ENCODE measurements at regions not wholly inside any gene's neighbourhood (a gene's known extent, or its start where the extent isn't known, plus 50 kb on each side); places are given as distances from the start of the nearest gene placed in this dataset.
"Not testable (repeated sequence)": the region's sequence is repeated elsewhere in the genome, so short reads cannot be mapped to it uniquely, and the experiment has no call there.

DNA sequence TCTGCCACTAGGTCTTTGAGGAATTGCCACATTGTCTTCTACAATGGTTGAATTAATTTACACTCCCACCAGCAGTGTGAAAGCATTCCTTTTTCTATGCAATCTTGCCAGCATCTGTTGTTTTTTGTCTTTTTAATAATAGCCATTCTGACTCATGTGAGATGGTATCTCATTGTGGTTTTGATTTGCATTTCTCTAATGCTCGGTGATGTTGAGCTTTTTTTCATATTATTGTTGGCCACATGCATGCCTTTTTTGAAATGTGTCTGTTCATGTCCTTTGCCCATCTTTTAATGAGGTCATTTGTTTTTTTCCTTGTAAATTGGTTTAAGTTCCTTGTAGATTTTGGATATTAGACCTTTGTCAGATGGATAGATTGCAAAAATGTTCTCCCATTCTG, 661.8 kb downstream of the GLUD2 start:
- not testable (repeated sequence) for DNase-seq

DNA sequence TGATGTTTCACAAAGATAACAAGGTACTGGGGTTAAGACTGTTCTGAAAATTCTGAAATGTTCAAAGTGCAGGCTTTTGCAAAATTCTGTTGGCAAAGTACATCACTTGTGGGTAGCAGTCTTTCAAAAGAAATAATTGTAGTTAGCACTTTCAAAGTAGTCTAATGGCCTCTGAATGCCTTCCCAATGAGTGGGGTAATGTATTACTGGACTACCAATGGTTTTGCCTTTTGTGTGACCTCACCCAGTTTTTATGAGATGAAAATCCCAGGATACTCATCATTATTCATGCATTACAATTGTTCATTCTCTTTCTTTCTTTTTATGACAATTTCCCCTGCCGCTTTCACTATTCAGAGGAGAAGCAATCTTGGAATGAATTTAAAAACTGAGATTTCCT, 686.1 kb downstream of the GLUD2 start:
- no peak for DNase-seq

DNA sequence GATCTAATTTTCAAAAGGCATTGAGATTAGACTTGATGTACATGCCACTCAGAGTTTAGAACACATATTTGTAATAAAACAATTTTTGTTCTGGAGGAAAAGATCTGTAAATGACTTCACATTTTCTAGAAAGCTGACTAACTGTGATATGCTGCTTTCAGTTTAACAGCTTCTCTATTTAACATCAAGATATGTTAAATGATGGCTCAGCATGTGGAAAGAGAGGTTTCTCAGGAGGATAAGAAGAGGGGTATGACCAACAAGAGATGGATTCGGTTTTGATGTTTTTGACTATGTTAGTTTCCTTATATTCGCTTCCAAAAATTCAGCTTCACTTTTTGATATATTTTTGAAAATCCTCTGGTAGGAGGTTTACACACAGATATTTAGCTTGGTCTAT, 698.7 kb downstream of the GLUD2 start:
- no peak for DNase-seq

DNA sequence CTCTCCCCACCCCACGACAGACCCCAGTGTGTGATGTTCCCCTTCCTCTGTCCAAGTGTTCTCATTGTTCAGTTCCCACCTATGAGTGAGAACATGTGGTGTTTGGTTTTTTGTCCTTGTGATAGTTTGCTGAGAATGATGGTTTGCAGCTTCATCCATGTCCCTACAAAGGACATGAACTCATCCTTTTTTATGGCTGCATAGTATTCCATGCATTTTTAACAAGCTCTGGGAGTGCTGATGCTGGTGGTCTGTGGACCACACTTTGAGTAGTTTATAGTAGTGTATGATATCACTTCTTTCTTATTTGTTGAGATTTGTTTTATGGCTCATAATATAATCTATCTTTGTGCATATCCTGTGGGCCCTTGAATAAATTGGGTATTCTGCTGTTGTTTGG, 706.2 kb downstream of the GLUD2 start:
- DNase-seq: not testable (repeated sequence)

DNA sequence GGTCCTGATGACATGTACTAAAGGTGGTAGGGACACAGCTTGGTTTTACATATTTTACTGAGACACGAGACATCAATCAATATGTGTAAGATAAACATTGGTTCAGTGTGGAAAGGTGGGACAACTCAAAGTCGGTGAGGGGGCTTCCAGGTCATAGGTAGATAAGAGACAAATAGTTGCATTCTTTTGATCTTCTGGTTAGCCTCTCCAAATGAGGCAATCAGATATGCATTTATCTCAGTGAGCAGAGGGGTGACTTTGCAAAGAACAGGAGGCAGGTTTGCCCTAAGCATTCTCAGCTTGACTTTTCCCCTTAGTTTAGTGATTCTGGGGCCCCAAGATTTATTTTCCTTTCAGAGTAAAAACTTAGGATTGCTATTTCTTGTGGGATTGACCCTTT, 706.9 kb downstream of the GLUD2 start:
- no peak for DNase-seq

DNA sequence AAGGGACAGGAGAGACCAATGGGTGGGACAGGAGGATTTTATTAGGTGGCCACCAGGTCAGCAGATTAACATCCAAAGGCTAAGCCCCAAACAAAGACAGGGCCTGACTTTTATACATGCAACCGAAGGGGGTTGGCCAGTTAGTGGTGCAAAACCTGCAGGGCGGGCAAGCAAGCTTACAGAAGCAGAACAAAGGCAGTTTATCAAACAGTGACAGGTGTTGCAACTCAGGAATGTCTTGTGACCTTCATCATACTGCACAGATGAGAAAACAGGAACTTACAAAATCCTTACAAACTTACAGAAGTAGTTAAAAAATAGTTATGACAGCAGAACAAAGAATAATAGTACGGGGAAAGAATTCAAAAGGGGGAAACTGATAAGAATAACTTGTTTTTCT, 708.1 kb downstream of the GLUD2 start:
- DNase-seq: peak; percentile 11

DNA sequence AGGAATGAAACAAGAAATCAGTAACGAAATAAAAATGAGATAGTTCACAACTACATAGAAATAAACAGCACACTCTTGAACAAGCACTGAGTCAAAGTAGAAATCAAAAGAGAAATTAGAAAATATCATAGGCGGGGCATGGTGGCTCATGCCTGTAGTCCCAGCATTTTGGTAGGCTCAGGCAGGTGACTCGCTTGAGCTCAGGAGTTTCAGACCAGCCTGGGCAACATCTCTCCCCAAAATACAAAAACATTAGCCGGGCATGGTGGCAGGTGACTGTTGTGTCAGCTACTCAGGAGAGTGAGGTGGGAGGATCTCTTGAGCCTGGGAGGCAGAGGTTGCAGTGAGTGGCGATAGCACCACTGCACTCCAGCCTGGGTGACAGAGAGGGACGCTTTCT, 714.4 kb downstream of the GLUD2 start:
- DNase-seq: no peak

DNA sequence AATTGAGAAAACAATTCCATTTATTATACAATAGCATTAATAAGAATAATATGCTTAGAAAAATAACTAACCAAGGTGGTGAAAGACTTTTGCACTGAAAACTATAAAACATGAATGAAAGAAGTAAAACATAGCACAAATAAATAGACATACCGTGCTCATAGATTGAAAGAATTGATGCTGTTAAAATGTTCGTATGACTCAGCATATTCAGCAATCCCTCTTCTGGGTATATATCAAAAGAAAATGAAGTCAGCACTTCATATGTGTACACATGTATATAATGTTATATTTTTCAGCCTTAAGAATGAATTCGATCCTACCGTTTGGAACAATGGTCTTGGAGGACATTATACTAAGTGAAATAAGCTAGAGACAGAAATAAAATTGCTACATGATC, 716.3 kb downstream of the GLUD2 start:
- DNase-seq: no peak

DNA sequence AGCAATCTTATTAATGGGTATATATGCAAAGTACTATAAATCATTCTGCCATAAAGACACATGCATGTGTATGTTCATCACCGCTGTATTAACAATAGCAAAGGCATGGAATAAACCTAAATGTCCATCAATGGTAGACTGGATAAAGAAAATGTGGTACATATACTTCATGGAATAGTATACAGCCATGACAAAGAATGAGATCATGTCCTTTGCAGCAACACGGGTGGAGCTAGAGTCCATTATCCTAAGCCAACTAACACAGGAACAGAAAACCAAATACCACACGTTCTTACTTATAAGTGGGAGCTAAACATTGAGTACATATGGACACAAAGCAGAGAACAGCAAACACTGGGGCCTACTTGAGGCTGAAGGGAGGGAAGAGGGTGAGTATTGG, 720.8 kb downstream of the GLUD2 start:
- not testable (repeated sequence) for DNase-seq

DNA sequence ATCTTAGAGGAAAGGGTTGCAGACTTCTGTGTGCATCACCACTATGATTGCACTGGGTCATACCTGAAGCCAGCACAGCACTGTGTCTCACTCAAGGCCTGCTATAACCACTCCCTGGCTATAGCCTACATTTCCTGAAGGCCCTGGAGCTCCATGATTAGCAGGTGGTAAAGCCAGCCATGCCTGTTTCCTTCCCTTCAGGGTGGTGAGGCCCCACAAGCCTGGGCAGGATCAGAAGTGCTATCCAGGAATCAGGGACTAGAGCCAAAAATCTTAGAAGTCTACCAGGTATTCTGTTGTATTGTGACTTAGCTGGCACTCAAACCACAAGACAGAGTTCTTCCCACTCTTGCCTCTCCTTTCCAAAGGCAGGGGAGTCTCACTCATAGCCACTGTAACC, 734.6 kb downstream of the GLUD2 start:
- no peak for DNase-seq

DNA sequence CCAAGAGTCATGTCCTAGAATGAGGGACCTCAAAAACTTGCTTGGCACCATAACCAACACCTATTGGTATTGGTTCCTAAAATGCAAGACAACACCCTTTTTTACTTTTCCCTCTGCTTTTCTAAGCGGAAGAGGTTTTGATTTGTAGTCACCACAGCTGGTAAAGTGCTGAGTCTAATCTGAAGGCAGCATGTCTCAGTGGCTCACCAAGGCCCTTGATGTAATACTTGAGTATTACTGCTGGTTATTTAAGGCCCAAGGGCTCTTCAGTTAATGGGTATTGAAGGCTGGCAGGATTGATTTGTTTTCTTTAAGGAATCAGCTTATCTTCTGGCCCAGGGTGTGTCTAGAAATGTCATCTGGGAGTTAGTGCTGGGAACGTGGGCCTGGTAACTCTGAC, 735.1 kb downstream of the GLUD2 start:
- DNase-seq: no peak

DNA sequence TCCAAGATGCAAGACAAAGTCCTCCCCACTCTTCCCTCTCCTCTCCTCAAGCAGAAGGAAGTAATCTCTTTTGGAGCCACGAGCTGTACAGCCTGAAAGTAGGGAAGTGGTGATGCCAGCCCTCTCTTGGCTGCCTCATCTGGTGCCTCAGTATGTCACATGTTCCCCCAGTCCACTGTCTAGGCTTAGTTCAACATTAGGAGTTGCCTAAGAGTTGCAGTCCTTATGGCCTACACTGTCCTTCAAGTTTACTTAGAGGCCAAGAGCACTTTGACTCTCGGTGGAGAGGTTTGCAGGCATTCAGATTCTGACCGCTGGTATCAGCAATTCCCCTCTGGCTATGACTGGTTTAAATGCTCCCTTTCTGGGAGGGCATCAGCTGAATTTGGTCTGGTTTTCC, 735.6 kb downstream of the GLUD2 start:
- DNase-seq: no peak

DNA sequence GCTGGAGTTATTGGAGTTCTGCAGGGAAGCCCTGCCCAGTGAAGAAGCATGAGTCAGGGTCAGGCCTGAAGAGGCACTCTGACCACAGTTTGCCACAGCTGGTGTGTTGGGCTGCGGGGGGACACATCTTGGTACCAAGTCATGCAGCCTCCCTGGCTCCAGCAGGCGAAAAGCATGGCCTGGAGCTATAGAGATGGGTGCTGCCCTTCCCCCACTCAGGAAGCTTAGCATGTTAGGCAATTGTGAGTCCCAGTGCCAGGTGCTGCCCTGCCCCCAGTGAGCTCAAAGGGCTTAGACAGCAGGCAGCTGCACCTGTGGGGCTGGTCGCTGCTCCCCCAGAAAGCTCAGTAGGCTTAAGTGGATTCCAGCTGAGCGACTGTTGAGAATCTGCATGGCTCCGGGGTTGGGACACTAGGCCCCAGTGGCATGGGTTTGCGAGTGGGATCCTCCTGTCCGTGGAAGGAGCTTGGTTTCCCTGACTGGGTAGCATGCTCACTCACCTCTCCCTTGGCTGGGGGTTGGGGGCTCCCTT, 755.5 kb downstream of the GLUD2 start:
- DNase-seq: no peak

DNA sequence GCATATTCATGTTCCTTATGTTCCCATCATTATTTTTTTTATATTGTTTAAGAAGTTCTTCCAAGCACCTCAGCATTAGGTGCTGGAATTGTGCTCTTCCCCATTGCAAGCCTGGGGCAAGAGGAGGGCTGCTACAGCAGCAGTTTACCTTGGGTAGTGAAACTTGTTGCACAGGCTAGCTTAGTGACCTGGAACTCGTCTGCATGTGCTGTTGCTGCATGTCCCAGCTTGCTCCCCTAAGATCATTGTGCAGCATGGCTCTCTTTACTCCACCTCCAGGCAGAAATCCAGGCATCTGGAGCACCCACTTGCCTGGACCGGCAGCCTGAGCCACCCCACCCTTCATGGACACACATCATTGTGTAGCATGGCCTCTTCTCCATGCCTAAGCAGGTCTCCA, 776.0 kb downstream of the GLUD2 start:
- no peak for DNase-seq

DNA sequence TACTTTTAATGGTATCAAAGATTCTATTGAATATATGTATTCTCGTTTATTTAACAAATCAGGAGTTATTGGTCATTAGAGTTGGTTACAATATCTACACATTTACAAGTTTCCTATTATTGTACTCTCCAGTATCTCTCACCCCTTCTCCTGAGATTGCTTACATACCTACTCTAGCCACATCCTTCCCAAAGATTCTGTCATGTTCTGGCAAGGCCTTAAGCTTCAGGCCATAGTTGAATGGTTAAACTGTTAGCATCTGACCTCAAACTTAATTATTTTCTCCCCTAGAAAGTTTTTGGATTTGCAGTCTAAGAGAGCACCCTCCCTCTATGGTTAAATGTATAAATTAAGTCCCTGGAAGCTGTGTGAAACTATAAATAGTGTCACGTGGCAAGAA, 784.2 kb downstream of the GLUD2 start:
- no peak for DNase-seq

DNA sequence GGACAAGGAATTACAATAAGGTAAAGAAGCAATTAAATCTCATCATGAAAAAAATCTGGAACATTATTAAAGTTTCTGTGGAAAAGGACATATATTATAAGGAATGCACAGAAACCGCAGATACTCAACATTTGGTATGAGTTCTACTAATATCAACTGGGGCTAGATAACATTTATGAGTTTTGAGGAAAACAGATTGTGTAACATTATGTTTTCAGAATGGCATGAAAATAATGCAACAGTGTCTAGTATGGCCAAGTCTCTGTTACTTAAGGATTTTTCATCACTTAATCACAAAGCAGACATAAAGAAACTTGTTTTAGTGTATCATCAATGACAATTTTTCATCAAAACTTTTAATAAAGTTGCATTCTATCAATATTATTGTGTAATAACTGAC, 785.0 kb downstream of the GLUD2 start:
- no peak for DNase-seq

DNA sequence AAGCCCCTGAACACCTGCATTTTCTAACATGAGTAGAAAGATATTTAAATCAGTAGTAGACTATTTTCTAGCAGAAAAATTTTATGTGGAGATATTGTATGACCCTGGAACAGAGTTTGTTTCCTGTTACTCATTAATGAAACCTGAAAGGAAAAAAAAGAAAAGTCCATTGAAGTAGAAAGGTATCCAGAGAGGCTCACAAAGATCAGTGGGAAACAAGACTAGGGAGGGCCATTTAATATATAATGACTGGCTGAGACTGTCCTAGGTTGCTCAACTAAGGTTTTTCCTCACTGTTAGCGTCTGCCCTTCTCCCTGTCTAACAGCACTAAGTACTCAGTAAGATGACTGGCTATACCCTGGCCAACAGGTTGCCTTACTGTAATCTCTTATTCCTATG, 788.6 kb downstream of the GLUD2 start:
- no peak for DNase-seq

DNA sequence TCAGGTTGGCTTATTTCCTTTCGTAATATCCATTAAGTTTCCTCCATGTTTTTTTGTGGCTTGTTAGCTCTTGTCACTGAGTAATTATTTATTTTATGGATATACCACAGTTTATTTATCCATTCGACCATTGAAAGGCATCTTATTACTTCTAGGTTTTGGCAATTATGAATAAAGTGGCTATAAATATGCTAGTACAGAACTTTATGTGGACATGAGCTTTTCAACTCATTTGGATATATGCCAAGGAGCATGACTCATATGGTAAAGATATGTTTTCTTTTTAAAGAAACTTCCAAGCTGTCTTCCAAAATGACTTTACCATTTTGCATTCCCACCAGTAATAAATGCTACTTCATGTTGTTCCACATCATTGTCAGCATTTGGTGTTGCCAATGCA, 803.6 kb downstream of the GLUD2 start:
- peak; percentile 0 for DNase-seq

DNA sequence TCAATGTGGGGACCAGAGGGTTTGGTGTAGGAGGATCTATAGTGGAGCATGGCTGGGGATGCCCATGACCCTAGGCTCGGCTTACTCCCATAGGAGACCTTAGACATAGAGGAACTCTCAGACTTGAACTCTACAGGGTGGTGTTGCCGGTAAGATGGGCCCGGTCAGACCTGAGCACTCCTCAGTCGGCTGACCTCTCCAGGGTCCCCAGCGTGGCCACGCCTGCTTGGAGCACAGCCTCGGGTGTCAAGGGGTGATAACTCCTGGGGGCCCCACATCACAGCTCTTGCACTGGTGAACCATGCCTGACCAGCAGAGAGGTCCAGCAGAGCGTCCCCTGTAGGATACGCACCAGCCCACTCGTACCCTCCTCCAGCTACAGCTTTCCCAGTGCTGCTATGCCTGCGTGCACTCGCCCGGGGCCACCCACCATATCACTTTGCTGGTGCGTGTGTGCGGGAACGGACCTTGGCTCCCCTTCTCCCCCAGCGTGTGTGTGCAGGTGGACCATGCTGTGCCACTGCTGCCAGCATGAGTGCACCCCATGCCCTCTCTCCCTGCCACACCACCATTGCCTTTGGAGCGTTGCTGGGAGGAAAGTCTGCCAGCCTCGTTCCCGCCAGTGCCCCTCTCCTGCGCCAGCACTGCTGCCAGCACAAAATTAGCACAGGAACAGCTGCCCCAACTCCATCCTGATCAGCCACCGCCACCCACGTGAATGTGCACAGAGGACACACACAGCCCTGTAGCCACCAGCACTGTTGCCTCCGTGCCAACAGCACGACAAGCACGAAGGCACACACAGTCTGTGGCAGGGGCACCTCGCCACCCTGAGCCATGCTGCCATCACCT, 806.6 kb downstream of the GLUD2 start:
- DNase-seq: no peak

DNA sequence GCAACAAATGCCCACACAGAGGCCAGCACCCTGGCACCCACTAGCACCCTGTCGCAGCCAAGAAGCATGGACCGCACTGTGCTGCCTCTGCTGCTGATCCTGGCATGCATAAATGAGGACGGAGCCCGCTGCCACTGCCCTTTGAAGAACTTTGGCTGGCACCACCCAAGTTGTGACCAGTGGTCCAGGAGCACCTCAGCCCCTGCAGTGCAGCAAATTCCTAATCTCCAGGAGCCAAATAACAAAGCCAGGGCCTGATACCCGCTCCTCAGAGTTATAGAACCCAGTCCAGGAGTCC, 807.2 kb downstream of the GLUD2 start:
- no peak for DNase-seq

DNA sequence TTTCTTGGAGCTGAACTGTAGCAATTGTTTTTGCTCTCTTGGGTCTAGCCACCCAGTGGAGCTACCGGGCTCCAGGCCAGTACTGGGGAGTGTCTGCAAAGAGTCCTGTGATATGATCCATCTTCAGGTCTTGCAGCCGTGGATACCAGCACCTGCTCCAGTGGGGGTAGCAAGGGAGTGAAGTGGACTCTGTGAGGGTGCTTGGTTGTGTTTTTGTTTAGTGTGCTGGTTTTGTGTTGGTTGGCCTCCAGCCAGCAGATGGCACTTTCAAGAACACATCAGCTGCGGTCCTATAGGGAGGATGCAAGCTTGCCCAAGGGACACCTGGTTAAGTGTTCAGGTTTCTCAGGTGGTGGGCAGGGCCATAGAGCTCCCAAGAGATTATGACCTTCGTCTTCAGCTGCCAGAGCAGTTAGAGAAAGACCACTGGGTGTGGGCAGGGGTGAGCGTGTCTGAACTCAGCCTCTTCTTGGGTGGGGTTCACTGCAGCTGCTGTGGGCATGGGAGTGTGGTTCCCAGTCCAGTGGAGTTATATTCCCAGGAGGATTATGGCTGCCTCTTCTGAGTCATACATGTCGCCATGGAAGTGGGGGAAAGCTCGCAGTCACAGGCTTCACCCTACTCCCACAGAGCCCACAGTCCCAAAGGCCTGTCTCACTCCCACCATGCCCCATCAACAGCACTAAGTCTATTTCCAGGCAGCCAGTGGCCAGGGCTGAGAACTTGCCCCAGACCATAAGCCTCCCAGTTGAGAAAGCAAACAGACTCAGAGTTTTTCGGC, 811.6 kb downstream of the GLUD2 start:
- DNase-seq: no peak

DNA sequence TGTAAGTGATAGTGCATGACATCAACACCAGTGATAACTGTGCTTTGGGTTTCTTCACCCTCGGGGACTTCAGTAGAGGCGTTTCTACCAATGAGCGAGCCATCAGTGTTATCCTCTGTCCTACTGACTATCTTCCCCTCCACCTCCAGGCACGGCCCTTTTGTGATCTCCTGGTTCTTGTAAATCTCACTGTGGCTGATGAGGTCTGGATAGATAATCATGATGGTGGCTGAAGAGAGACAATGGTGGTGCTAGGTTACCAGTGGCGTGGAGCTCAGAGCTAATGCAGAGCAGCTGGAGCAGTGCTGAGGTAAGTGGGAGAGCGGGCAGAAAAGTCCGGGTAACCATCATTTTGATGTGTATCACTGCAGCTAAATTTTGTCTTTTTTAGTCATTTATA, 816.6 kb downstream of the GLUD2 start:
- no peak for DNase-seq

DNA sequence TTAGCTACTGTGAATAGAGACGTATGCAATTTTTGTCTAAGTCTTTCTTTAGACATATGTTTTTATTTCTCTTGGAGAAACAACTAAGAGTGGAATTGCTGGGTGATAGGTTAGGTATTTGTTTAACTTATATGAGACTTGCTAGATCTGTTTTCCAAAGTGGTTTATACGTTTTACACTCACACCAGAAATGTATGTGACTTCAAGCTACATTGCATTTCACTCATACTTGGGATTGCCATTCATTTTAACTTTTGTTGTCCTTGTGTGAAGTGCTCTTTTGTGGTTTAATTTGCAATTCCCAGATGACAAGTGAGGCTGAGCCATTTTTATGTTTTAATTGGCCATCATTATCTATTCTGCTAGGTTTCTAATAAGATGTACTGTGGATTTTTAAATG, 817.2 kb downstream of the GLUD2 start:
- no peak for DNase-seq

DNA sequence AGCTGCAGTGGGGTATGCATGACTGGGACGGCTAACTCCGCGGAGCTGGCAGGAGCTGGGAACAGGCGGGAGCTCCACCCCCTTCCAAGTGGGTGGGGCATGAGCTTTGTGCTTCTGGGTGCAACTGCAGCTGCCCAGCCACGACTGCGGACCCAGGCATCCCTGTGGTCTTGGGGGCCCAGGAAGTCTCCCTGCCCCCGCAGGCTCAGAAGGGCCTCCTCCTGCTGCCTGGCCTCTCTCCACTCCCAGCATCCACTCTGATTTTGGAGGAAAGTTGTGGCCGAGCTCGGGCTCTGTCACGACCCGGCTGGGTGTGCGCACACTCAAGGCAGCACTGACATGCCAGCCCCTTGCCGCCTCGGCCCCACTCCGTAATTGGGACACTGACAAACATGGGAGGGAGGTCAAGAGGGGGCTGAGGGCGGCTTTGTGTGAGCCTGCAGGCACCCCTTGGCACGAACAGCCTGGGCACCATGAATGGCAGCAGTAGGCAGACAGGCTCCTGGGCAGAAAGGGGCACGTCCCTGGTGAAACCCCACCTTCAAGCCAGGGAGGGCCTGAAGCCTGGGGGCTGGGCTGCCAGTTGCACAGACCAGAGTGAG, 822.6 kb downstream of the GLUD2 start:
- no peak for DNase-seq
